ENCODE measurements at regions not wholly inside any gene's neighbourhood (a gene's known extent, or its start where the extent isn't known, plus 50 kb on each side); places are given as distances from the start of the nearest gene placed in this dataset.

DNA sequence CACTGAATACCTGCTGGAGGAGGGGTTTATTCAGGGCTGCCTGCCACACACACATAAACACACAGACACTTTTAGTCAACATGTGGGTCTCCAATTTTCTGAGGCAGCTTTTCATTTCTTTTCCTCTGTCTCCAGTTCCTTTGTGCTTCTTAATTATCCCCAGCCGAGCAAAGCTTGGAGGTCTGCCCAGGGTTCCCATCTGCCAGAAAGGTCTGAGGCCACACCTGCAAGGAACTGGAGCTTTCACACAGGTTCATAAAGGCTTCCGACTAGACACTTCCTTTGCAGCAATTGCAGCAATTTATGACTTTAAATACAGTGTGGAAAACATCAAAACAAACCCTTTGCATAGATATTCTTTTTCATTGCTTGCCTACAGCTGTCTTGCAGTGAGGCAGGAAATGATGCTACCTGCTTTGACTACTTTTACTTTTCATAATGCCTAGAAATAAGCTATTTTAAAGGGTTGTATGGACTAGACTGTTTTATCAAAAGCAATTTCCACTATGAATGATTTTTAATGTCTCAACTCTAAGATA, 1318.9 kb downstream of the AACS start:
- TF ChIP-seq TAF1 (IDR thresholded peaks at IDR 0.05; ENCODE audit: low read depth) (no peak), EGR1 (IDR thresholded peaks at IDR 0.05) (no peak), FOXM1 (IDR thresholded peaks at IDR 0.05; ENCODE audit: borderline replicate concordance, low read depth) (no peak), TEAD4 (IDR thresholded peaks at IDR 0.05) (no peak), ZBTB7A (IDR thresholded peaks at IDR 0.05; ENCODE audit: low read depth) (no peak), RAD21 (IDR thresholded peaks at IDR 0.05; ENCODE audit: low read depth) (no peak), YY1 (IDR thresholded peaks at IDR 0.05; ENCODE audit: low read depth) (no peak)
